ACC112 (cell line): ENCODE measurements at regions not wholly inside any gene's neighbourhood (a gene's known extent, or its start where the extent isn't known, plus 50 kb on each side); places are given as distances from the start of the nearest gene placed in this dataset.
"Not testable (repeated sequence)": the region's sequence is repeated elsewhere in the genome, so short reads cannot be mapped to it uniquely, and the experiment has no call there.

Source experiments
- H2AFZ ChIP-seq: fragments of 200-600 bp; sonication (generic); one replicate; pipeline ENCODE4 v1.6.0; 2017; ENCODE audit warnings: antibody characterized with exemption, low read length; ENCODE audit not compliant: unreplicated experiment
- H3K27ac ChIP-seq: fragments of 200-600 bp; sonication (generic); 2 replicates; pipeline ENCODE4 v1.5.1; 2014; ENCODE audit warnings: low read depth, mild to moderate bottlenecking, antibody characterized with exemption, low read length, moderate library complexity
- H3K27me3 ChIP-seq: fragments of 200-600 bp; sonication (generic); 2 replicates; pipeline ENCODE4 v1.6.1; 2014; ENCODE audit warnings: mild to moderate bottlenecking, antibody characterized with exemption, low read length, moderate library complexity, mixed read lengths; ENCODE audit not compliant: insufficient read depth
- H3K36me3 ChIP-seq: fragments of 200-600 bp; sonication (generic); 2 replicates; pipeline ENCODE4 v1.6.1; 2016; ENCODE audit warnings: mild to moderate bottlenecking, antibody characterized with exemption, low read length, moderate library complexity, mixed read lengths; ENCODE audit not compliant: insufficient read depth
- H3K4me1 ChIP-seq: fragments of 200-600 bp; sonication (generic); one replicate; pipeline ENCODE4 v1.6.1; 2016; ENCODE audit warnings: low read length, mixed read lengths; ENCODE audit not compliant: insufficient read depth, unreplicated experiment, control insufficient read depth
- H3K4me3 ChIP-seq: fragments of 200-600 bp; sonication (generic); 2 replicates; pipeline ENCODE4 v1.5.1; 2014; ENCODE audit warnings: mild to moderate bottlenecking, low read depth, low read length
- H3K79me2 ChIP-seq: fragments of 200-600 bp; sonication (generic); one replicate; pipeline ENCODE4 v1.6.0; 2016; ENCODE audit warnings: low read length; ENCODE audit not compliant: control insufficient read depth, unreplicated experiment, insufficient read depth

GRCh38 chr2:121833358-121833723 lies 77.9 kb downstream of the TSN start:
- H3K27ac ChIP-seq, result no peak overlapping the region
- no peaks in the 10 kb centered on the region for H3K36me3 ChIP-seq
- no peak overlapping the region for H2AFZ ChIP-seq
- H3K27me3 ChIP-seq, result peaks cover 54% of the 10 kb centered on the region
- no peaks in the 10 kb centered on the region for H3K4me1 ChIP-seq
- no peaks in the 10 kb centered on the region for H3K79me2 ChIP-seq
- H3K4me3 ChIP-seq, result no peak overlapping the region

- Histone ChIP-seq H3K36me3 (no peaks in the 10 kb centered on the region), H3K27me3 (peaks cover 58% of the 10 kb centered on the region), H3K27ac (no peak overlapping the region), H3K79me2 (no peaks in the 10 kb centered on the region), H3K4me1 (no peaks in the 10 kb centered on the region), H3K4me3 (no peak overlapping the region), H2AFZ (peak overlapping the region; percentile 23)
These were observed 81.2 kb downstream of the TSN start for GRCh38 chr2:121836611-121837010.

- Histone ChIP-seq H3K4me1 (no peaks in the 10 kb centered on the region), H2AFZ (no peak overlapping the region), H3K27me3 (peaks cover 58% of the 10 kb centered on the region), H3K36me3 (no peaks in the 10 kb centered on the region), H3K4me3 (no peak overlapping the region), H3K79me2 (no peaks in the 10 kb centered on the region), H3K27ac (no peak overlapping the region)
These were observed 82.1 kb downstream of the TSN start for GRCh38 chr2:121837591-121837990.

- H2AFZ ChIP-seq, result no peak overlapping the region
- H3K4me1 ChIP-seq, result no peaks in the 10 kb centered on the region
- no peaks in the 10 kb centered on the region for H3K79me2 ChIP-seq
- no peaks in the 10 kb centered on the region for H3K36me3 ChIP-seq
- H3K27me3 ChIP-seq, result peaks cover 68% of the 10 kb centered on the region
- H3K4me3 ChIP-seq, result no peak overlapping the region
- no peak overlapping the region for H3K27ac ChIP-seq
These were observed 83.1 kb downstream of the TSN start for GRCh38 chr2:121838551-121838950.

GRCh38 chr2:121839584-121839983 lies 84.1 kb downstream of the TSN start:
- H3K79me2 ChIP-seq, result no peaks in the 10 kb centered on the region
- peaks cover 78% of the 10 kb centered on the region for H3K27me3 ChIP-seq
- no peaks in the 10 kb centered on the region for H3K4me1 ChIP-seq
- H3K4me3 ChIP-seq, result no peak overlapping the region
- H3K36me3 ChIP-seq, result no peaks in the 10 kb centered on the region
- no peak overlapping the region for H2AFZ ChIP-seq
- no peak overlapping the region for H3K27ac ChIP-seq

GRCh38 chr2:121849236-121849635 lies 93.8 kb downstream of the TSN start:
- Histone ChIP-seq H2AFZ (no peak overlapping the region), H3K4me3 (no peak overlapping the region), H3K27me3 (peaks cover 75% of the 10 kb centered on the region), H3K4me1 (no peaks in the 10 kb centered on the region), H3K36me3 (no peaks in the 10 kb centered on the region), H3K27ac (no peak overlapping the region), H3K79me2 (no peaks in the 10 kb centered on the region)

GRCh38 chr2:121853149-121853548 lies 97.7 kb downstream of the TSN start:
- H3K27me3 ChIP-seq, result peaks cover 78% of the 10 kb centered on the region
- H3K36me3 ChIP-seq, H3K79me2 ChIP-seq, H3K4me1 ChIP-seq, H3K4me3 ChIP-seq, H2AFZ ChIP-seq, H3K27ac ChIP-seq: not testable (repeated sequence)

GRCh38 chr2:121855510-121855909 lies 100.1 kb downstream of the TSN start:
- H3K79me2 ChIP-seq, result no peaks in the 10 kb centered on the region
- H3K27ac ChIP-seq, result no peak overlapping the region
- H3K4me1 ChIP-seq, result no peaks in the 10 kb centered on the region
- H3K4me3 ChIP-seq, result no peak overlapping the region
- no peaks in the 10 kb centered on the region for H3K36me3 ChIP-seq
- H3K27me3 ChIP-seq, result peaks cover 74% of the 10 kb centered on the region
- H2AFZ ChIP-seq, result no peak overlapping the region

GRCh38 chr2:121856360-121856759 lies 100.9 kb downstream of the TSN start:
- Histone ChIP-seq H3K4me1 (no peaks in the 10 kb centered on the region), H3K4me3 (no peak overlapping the region), H2AFZ (no peak overlapping the region), H3K27ac (no peak overlapping the region), H3K79me2 (no peaks in the 10 kb centered on the region), H3K27me3 (peaks cover 68% of the 10 kb centered on the region), H3K36me3 (no peaks in the 10 kb centered on the region)

- Histone ChIP-seq H3K4me3 (no peak overlapping the region), H3K36me3 (no peaks in the 10 kb centered on the region), H2AFZ (no peak overlapping the region), H3K27ac (no peak overlapping the region), H3K4me1 (no peaks in the 10 kb centered on the region), H3K27me3 (peaks cover 67% of the 10 kb centered on the region), H3K79me2 (no peaks in the 10 kb centered on the region)
These were observed 102.9 kb downstream of the TSN start for GRCh38 chr2:121858369-121858768.

- no peaks in the 10 kb centered on the region for H3K79me2 ChIP-seq
- H2AFZ ChIP-seq, result no peak overlapping the region
- no peaks in the 10 kb centered on the region for H3K4me1 ChIP-seq
- H3K27ac ChIP-seq, result no peak overlapping the region
- no peak overlapping the region for H3K4me3 ChIP-seq
- H3K27me3 ChIP-seq, result peaks cover 66% of the 10 kb centered on the region
- no peaks in the 10 kb centered on the region for H3K36me3 ChIP-seq
These were observed 103.4 kb downstream of the TSN start for GRCh38 chr2:121858847-121859246.
